Muscle layer of colon (tissue), 2 donors: ENCODE measurements at regions not wholly inside any gene's neighbourhood (a gene's known extent, or its start where the extent isn't known, plus 50 kb on each side); places are given as distances from the start of the nearest gene placed in this dataset.
"Not testable (repeated sequence)": the region's sequence is repeated elsewhere in the genome, so short reads cannot be mapped to it uniquely, and the experiment has no call there.

Source experiments
- H3K27ac ChIP-seq: one replicate; pipeline ENCODE4 v1.7.0; 2013; ENCODE audit warnings: low read depth, mild to moderate bottlenecking, low read length, moderate library complexity
- H3K27me3 ChIP-seq, 2 donors: one replicate each; pipeline ENCODE4 v1.7.0; 2013; ENCODE audit warnings: low read length in 2 of 2, mild to moderate bottlenecking in 2 of 2; ENCODE audit not compliant: insufficient read depth in 2 of 2, control insufficient read depth in 1 of 2
- H3K36me3 ChIP-seq: one replicate; pipeline ENCODE4 v1.7.0; 2013; ENCODE audit warnings: mild to moderate bottlenecking, low read length; ENCODE audit not compliant: insufficient read depth
- H3K4me1 ChIP-seq: one replicate; pipeline ENCODE4 v1.7.0; 2013; ENCODE audit warnings: mild to moderate bottlenecking, low read length; ENCODE audit not compliant: insufficient read depth
- H3K4me3 ChIP-seq, 2 donors: one replicate each; pipeline ENCODE4 v1.7.0; 2013; ENCODE audit warnings: low read length in 2 of 2, low read depth in 1 of 2, mild to moderate bottlenecking in 1 of 2, moderate library complexity in 1 of 2
- H3K9ac ChIP-seq: one replicate; pipeline ENCODE4 v1.7.0; 2013; ENCODE audit warnings: low read length
- H3K9me3 ChIP-seq: one replicate; pipeline ENCODE4 v1.7.0; 2013; ENCODE audit warnings: mild to moderate bottlenecking, low read length
- donor health status: abdominal sarcoma.
- donor health status: Adenocarcinoma of cecum.

DNA sequence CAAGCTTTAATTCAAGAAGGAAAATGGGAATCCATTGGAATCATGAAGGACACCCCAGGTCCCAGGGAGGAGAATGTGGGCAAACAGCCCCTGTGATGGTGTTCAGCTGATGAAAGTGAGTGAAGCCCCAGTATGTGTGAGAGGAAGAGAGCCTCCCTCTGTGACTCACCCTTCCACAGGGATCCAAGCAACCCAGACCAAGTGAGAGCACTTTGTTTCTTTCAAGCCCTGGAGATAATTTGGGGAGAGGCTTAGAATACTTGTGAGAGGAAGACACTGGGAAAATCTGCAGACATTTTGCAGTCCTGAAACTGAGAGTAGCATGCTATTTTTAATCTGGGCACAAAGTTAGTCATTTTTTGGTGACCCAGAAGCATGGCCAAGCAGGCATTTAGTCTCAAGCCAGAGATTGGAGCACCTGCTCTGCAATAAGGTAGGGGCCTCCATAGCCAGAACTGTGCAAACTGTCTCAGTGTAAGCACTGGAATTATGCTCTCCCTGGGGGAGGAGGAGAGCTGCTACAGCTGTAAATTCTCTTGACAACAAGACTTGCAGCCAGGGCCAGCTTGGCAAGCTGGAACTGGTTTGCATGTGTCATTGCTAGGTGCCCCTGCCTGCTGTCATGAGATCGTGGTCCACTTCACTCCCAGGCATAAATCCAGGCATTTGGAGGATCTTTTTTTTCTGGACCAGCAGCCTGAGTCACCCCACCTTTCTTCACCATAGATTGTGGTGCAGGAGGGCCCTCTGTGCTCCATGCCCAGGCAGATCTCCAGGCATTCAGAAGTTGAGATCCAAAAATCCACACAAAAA, 537.8 kb upstream of the DPPA4 start:
- H3K27ac ChIP-seq = no peak overlapping the region
- H3K36me3 ChIP-seq = no peaks in the 10 kb centered on the region
- no peaks in the 10 kb centered on the region for H3K4me1 ChIP-seq
- no peak overlapping the region for H3K9ac ChIP-seq
- H3K9me3 ChIP-seq = no peaks in the 10 kb centered on the region
- no peak overlapping the region for H3K4me3 ChIP-seq
- no peaks in the 10 kb centered on the region for H3K27me3 ChIP-seq

DNA sequence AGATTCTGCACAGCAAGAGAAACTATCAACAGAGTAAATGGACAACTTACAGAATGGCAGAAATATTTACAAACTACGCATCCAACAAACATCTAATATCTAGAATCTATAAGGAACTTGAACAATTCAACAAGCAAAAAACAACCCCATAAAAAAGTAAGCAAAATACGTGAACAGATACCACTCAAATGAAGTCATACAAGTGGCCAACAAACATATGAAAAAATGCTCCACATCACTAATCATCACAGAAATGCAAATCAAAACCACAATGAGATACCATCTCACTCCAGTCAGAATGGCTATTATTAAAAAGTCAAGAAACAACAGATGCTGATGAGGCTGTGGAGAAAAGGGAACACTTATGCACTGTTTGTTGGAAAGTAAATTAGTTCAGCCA, 540.3 kb upstream of the DPPA4 start:
- H3K9me3 ChIP-seq, H3K27ac ChIP-seq, H3K36me3 ChIP-seq, H3K4me1 ChIP-seq, H3K27me3 ChIP-seq, H3K4me3 ChIP-seq, H3K9ac ChIP-seq: not testable (repeated sequence)

DNA sequence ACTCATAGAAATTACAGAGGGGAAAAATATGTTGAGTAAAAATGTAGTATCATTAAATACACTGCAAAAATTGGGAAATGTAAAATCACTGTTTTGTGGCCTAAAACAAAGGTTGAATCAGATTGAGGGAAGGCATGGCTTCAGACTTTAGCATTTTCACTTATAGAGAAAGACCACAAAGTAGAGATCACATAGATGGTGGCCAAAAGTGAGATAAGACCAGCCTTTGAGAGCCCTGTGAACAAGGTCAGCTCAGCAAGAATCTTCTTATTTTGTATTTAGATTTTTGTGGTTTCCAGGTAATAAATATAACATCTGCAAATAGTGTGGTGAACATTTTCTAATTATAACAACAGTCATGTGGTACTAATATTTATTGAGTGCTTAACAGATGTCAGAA, 544.8 kb upstream of the DPPA4 start:
- H3K9ac ChIP-seq = no peak overlapping the region
- H3K36me3 ChIP-seq = no peaks in the 10 kb centered on the region
- no peaks in the 10 kb centered on the region for H3K9me3 ChIP-seq
- no peak overlapping the region for H3K4me3 ChIP-seq
- no peak overlapping the region for H3K27ac ChIP-seq
- no peaks in the 10 kb centered on the region for H3K27me3 ChIP-seq
- no peaks in the 10 kb centered on the region for H3K4me1 ChIP-seq

DNA sequence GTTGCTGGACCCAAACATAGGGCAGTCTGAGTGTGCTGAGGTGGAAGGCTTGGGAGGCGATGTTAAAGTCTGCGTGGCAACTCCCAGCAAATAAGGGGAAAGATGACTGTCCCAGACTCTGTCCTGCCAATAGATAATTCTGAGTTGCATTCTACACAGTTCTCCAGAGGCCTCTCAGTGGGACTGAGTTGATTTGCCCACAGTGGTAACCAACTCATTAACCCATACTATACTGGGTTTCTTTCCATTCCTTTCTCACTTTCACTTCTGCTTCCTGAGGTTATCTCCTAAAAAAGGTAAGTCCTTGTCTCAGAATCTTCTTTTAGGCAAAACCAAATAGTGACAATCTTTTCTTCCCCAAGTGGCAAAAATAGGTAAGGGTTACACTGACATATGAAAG, 549.9 kb upstream of the DPPA4 start:
- H3K27ac ChIP-seq = no peak overlapping the region
- H3K27me3 ChIP-seq = no peaks in the 10 kb centered on the region
- no peaks in the 10 kb centered on the region for H3K9me3 ChIP-seq
- H3K36me3 ChIP-seq = no peaks in the 10 kb centered on the region
- H3K9ac ChIP-seq = no peak overlapping the region
- H3K4me1 ChIP-seq = no peaks in the 10 kb centered on the region
- H3K4me3 ChIP-seq = no peak overlapping the region

DNA sequence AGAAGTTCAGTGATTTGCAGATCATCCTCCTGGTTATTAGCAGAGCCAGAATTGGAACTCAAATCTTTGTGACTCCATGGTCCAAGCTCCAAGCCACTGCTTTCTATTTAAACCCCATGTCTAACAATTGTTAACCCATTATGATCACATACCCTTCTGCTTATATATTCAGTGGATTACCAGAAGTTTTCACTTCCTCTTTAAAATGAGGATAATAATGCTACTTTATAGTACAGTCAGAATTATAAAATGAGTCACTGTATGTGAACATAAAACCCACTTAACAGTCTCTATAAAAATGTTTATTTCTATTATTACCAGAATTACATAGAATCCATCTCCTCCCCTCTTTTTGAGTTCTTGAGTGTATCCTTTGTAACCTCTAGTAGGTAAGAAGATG, 550.7 kb upstream of the DPPA4 start:
- H3K9me3 ChIP-seq = no peaks in the 10 kb centered on the region
- H3K9ac ChIP-seq = no peak overlapping the region
- no peaks in the 10 kb centered on the region for H3K36me3 ChIP-seq
- H3K4me3 ChIP-seq = no peak overlapping the region
- no peaks in the 10 kb centered on the region for H3K27me3 ChIP-seq
- H3K27ac ChIP-seq = no peak overlapping the region
- no peaks in the 10 kb centered on the region for H3K4me1 ChIP-seq

DNA sequence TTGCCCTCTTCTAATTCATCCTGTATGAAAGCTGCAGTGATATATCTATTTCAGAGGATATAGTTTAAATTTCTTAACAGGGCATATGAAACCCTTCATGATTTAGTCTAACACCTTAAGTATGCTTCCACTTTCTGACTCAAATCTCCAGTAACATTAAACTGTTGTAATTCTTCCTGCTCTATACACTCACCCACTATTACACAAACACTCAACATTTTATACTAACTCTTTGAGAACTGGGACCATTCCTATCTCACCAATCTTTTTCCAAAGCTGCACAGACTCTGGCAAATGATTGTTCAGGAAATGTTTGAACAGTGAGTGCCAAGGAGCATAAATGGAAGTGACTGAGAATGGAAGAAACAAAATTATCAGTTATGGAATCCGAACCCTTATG, 560.4 kb upstream of the DPPA4 start:
- no peaks in the 10 kb centered on the region for H3K9me3 ChIP-seq
- no peaks in the 10 kb centered on the region for H3K27me3 ChIP-seq
- no peak overlapping the region for H3K9ac ChIP-seq
- H3K27ac ChIP-seq = no peak overlapping the region
- H3K4me1 ChIP-seq = no peaks in the 10 kb centered on the region
- H3K36me3 ChIP-seq = no peaks in the 10 kb centered on the region
- no peak overlapping the region for H3K4me3 ChIP-seq

DNA sequence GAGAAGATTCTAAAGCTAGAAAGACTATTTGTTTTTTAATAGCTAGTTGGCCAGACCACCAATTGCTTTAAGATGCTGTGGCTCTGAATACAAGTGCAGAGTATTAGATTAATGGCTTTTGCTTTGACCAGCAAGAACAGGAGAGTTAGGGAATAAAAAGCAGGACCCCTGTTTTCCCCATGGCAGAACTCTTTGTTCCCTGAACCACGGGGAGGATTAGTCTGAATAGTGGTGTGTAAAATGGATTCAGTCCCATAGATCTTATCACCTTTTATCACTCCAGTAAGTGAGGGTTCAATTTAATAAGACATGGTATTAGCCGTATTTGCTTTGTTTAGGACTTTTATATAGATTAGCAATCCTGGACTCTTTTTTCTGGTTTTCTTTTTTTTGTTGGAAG, 562.6 kb upstream of the DPPA4 start:
- Histone ChIP-seq H3K36me3 (no peaks in the 10 kb centered on the region), H3K4me3 (no peak overlapping the region), H3K9ac (no peak overlapping the region), H3K9me3 (no peaks in the 10 kb centered on the region), H3K4me1 (no peaks in the 10 kb centered on the region), H3K27me3 (no peaks in the 10 kb centered on the region), H3K27ac (no peak overlapping the region)

DNA sequence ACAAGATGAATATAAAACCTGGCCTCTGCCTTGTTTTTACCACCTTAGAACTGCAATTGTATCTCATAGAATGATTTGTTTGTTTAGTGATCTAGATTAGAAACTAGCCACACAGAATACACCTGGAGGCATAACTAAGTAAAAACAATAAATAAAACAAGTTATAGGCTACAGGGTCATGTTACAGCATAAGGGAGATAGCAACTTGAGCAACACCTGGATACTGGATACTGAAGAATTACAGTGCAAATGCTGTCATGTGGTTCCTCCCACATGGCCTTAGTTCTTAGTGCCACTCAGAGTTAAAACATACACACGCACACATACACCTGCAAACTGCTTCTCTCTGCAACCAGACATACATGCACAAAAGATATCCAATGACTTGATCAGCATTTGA, 563.4 kb upstream of the DPPA4 start:
- no peaks in the 10 kb centered on the region for H3K27me3 ChIP-seq
- H3K9me3 ChIP-seq = no peaks in the 10 kb centered on the region
- H3K4me1 ChIP-seq = no peaks in the 10 kb centered on the region
- H3K9ac ChIP-seq = no peak overlapping the region
- no peak overlapping the region for H3K4me3 ChIP-seq
- no peak overlapping the region for H3K27ac ChIP-seq
- no peaks in the 10 kb centered on the region for H3K36me3 ChIP-seq

DNA sequence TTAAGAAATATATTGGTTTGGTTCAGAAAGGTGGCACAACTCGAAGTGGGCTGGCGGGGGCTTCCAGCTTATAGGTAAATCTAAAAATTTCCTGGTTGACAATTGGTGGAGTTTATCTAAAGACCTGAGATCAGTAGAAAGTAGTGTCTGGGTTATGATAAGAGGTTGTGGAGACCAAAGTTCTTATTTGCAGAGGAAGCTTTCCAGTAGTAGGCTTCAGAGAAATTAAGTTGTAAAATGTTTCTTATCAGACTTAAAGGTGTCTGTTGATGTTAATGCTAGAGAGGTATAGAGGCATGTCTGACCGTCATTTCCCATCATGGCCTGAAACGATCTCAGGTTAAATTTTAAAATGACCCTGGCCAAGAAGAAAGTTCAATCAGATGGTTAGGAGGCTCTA, 565.2 kb upstream of the DPPA4 start:
- Histone ChIP-seq H3K4me3 (no peak overlapping the region), H3K27ac (no peak overlapping the region), H3K4me1 (no peaks in the 10 kb centered on the region), H3K9me3 (no peaks in the 10 kb centered on the region), H3K36me3 (no peaks in the 10 kb centered on the region), H3K9ac (no peak overlapping the region), H3K27me3 (no peaks in the 10 kb centered on the region)

DNA sequence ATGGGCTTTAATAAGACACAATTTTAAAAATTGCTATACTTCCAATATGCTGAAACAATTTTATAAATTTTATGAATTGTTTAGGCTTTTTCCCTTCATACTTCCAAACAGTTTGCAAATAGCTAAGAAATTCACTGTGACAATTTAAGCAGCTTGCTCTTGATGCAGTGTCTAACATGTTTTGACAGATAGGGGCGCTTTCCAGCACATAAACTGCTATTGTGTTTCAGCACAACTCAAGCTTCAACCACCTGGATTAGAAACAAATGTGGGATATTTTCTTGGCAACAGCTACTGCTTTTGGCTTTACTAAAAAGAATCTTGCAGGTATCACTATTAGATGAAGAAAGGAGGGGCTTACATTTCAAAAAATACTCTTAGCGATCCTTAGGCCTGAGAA, 565.8 kb upstream of the DPPA4 start:
- Histone ChIP-seq H3K27ac (no peak overlapping the region), H3K4me1 (no peaks in the 10 kb centered on the region), H3K9me3 (no peaks in the 10 kb centered on the region), H3K4me3 (no peak overlapping the region), H3K9ac (no peak overlapping the region), H3K36me3 (no peaks in the 10 kb centered on the region), H3K27me3 (no peaks in the 10 kb centered on the region)

DNA sequence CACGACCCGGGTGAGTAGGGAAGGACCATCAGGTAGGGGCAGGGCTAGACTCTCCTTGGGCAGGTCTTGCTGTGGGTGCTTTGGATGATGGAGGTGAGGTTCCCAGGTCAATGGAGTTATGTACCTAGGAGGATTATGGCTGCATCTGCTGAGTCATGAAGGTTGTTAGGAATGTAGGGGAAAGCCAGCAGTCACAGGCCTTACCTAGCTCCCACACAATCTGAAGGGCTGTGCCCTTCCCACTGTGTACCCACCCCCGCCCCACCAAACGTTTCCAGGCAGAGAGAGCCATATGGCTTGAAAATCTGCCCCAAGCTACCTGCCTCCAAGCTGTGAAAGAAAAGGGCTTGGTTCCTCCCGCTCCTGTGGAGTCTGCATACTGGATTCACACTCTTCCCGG, 573.4 kb upstream of the DPPA4 start:
- Histone ChIP-seq H3K9me3 (no peaks in the 10 kb centered on the region), H3K36me3 (no peaks in the 10 kb centered on the region), H3K4me3 (no peak overlapping the region), H3K27me3 (no peaks in the 10 kb centered on the region), H3K27ac (no peak overlapping the region), H3K9ac (no peak overlapping the region), H3K4me1 (no peaks in the 10 kb centered on the region)

DNA sequence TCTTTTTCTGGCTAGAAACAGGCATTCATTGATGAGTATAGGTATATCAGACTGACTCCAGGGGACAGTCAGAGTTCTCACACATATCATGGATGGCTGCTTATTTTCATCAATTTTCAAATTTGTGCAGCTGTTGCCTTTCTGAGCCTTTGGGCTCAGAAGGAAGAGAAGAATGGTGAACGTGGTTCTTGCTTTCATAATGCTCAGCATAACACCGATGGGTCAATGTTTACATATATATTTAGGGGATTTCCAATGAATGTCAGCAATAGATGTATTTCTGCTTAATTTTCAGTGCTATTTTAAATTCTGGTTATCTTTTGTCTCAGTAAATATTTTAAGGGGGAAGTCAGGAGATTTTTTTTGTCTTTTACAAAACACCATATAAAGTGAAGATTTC, 581.4 kb upstream of the DPPA4 start:
- no peak overlapping the region for H3K4me3 ChIP-seq
- no peaks in the 10 kb centered on the region for H3K27me3 ChIP-seq
- no peaks in the 10 kb centered on the region for H3K36me3 ChIP-seq
- no peak overlapping the region for H3K27ac ChIP-seq
- H3K4me1 ChIP-seq = no peaks in the 10 kb centered on the region
- no peaks in the 10 kb centered on the region for H3K9me3 ChIP-seq
- no peak overlapping the region for H3K9ac ChIP-seq
